ENCODE measurements at regions not wholly inside any gene's neighbourhood (a gene's known extent, or its start where the extent isn't known, plus 50 kb on each side); places are given as distances from the start of the nearest gene placed in this dataset.

DNA sequence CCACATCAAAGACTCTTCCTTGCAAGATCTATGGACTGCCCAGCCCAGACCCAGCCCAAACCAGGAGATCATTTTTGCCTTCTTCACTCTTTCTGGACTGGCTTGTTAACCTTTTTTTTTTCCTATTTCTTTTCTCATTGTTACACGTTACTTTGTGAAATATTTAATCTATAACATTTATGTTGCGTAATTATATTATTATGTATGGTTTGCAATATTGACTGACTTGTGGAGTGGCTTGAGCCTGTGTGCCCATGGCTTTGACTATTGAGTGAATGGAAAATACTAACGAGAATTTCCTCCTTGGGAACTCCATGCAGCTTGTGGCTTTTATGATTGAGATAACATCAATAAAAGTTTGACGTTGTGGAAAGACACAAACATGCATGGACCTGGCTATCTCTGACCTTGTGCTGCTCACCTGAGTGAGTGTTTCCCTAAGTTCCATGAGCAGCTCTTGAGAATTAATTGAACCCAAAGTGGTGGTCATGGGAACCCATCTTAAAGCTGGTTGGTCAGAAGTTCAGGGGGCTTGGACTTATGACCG, 1641.3 kb upstream of the LRRTM3 start:
- in situ Hi-C loops (cut with HindIII; ENCODE audit: extremely low pct_ligation_motif_present, low pct_unique_long_range_greater_than_20kb): no loop called here
- DNase-seq (ENCODE audit: low spot score) (no peak), ATAC-seq (no peak), FAIRE-seq (no peak)
- H3K36me3 ChIP-seq (replicated peaks in 1 of 2; ENCODE audit: control insufficient read depth in 1 of 2, insufficient read depth in 2 of 2, low read length in 2 of 2): no peaks in the 10 kb centered on the region
- ChIA-PET CTCF (ENCODE audit: low intra/inter-chr PET ratio, low total read pairs) (no interaction called here), POLR2A (no interaction called here)
- 1% methylated on average over 5 of the region's 5 CpGs for WGBS (ENCODE audit: low lambda C conversion rate)
- no peak overlapping the region for H2AFZ ChIP-seq (ENCODE audit: low read length)
- peaks cover 37% of the 10 kb centered on the region for H3K9me3 ChIP-seq (ENCODE audit: low read length)
- no peaks in the 10 kb centered on the region for H3K27me3 ChIP-seq (ENCODE audit: control insufficient read depth in 1 of 2, insufficient read depth in 2 of 2, low read length in 2 of 2)
- H3K4me2 ChIP-seq (ENCODE audit: low read depth, low read length): no peak overlapping the region
- H3K4me1 ChIP-seq (ENCODE audit: insufficient read depth, low read length): no peaks in the 10 kb centered on the region
- no peaks in the 10 kb centered on the region for H4K20me1 ChIP-seq (ENCODE audit: insufficient read depth, low read length)
- BruUV-seq (replicated peaks): no TSS peak
- H3K4me3 ChIP-seq (replicated peaks in 1 of 3; ENCODE audit: insufficient read depth in 1 of 3, low read depth in 2 of 3, low read length in 3 of 3): no peak overlapping the region
- no peak overlapping the region for H3K27ac ChIP-seq (ENCODE audit: extremely low read length, insufficient read depth, low read length)
- intact Hi-C loops (cut with micrococcal nuclease; ENCODE audit: unreplicated experiment): no loop called here
- H3K9ac ChIP-seq (ENCODE audit: insufficient read depth, low read depth, low read length): no peak overlapping the region
- no peaks in the 10 kb centered on the region for H3K79me2 ChIP-seq (ENCODE audit: insufficient read depth, low read length)
- TF ChIP-seq SAP130 (CRISPR knock-in tag; IDR thresholded peaks at IDR 0.05; ENCODE audit: low read depth) (no peak), ZNF556 (CRISPR knock-in tag; IDR thresholded peaks at IDR 0.05; ENCODE audit: borderline replicate concordance) (no peak), ATF5 (CRISPR knock-in tag; IDR thresholded peaks at IDR 0.05; ENCODE audit: low read depth) (no peak), REST (IDR thresholded peaks at IDR 0.05; ENCODE audit: borderline replicate concordance in 1 of 2, low read depth in 1 of 2, low read length in 2 of 2) (no peak), ZNF17 (CRISPR knock-in tag; IDR thresholded peaks at IDR 0.05) (no peak), TFDP2 (CRISPR knock-in tag; IDR thresholded peaks at IDR 0.05) (no peak), NR2F6 (IDR thresholded peaks at IDR 0.05) (no peak), NR2F6 (CRISPR knock-in tag; IDR thresholded peaks at IDR 0.05) (no peak), DNMT3B (CRISPR knock-in tag; conservative IDR thresholded peaks at IDR 0.05) (no peak), SALL2 (CRISPR knock-in tag; IDR thresholded peaks at IDR 0.05) (no peak), HNRNPUL1 (IDR thresholded peaks at IDR 0.05; ENCODE audit: low read depth, low read length) (no peak), GPN1 (CRISPR knock-in tag; IDR thresholded peaks at IDR 0.05; ENCODE audit: borderline replicate concordance) (no peak), FOSL1 (CRISPR knock-in tag; IDR thresholded peaks at IDR 0.05; ENCODE audit: borderline replicate concordance) (no peak), ZNF577 (CRISPR knock-in tag; IDR thresholded peaks at IDR 0.05; ENCODE audit: borderline replicate concordance, low read depth) (no peak), RARG (CRISPR knock-in tag; IDR thresholded peaks at IDR 0.05; ENCODE audit: low read depth) (no peak)
- TF ChIP-seq, protein P1, sequence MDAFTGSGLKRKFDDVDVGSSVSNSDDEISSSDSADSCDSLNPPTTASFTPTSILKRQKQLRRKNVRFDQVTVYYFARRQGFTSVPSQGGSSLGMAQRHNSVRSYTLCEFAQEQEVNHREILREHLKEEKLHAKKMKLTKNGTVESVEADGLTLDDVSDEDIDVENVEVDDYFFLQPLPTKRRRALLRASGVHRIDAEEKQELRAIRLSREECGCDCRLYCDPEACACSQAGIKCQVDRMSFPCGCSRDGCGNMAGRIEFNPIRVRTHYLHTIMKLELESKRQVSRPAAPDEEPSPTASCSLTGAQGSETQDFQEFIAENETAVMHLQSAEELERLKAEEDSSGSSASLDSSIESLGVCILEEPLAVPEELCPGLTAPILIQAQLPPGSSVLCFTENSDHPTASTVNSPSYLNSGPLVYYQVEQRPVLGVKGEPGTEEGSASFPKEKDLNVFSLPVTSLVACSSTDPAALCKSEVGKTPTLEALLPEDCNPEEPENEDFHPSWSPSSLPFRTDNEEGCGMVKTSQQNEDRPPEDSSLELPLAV (CRISPR knock-in tag; conservative IDR thresholded peaks at IDR 0.05; ENCODE audit: low read depth): no peak

Data from HepG2 (cell line).